SK-N-SH treated with all-trans-retinoic acid at 6 μM for 48 hours (cell line): ENCODE measurements at regions not wholly inside any gene's neighbourhood (a gene's known extent, or its start where the extent isn't known, plus 50 kb on each side); places are given as distances from the start of the nearest gene placed in this dataset.

Source experiments
- ATAC-seq: fragments of 200-7000 bp; cut with Tn5 transposase; 3 replicates; pipeline ENCODE4 v1.9.1; 2020; ENCODE audit warnings: mild to moderate bottlenecking, moderate library complexity
- ARNTL ChIP-seq: fragments of 450-650 bp; formaldehyde crosslinking; IDR thresholded peaks from 2 replicates; pipeline ENCODE4 v1.5.0; 2020; ENCODE audit warnings: low read depth, mild to moderate bottlenecking, moderate library complexity, borderline replicate concordance
- BACH2 ChIP-seq: fragments of 250-450 bp; sonication (Bioruptor Pico); IDR thresholded peaks from 2 replicates; pipeline ENCODE4 v1.9.0; 2021; ENCODE audit warnings: mild to moderate bottlenecking, borderline replicate concordance
- CSDC2 ChIP-seq: fragments of 250-450 bp; sonication (Bioruptor Pico); IDR thresholded peaks from 2 replicates; pipeline ENCODE4 v1.5.0; 2020; ENCODE audit warnings: mild to moderate bottlenecking, moderate library complexity
- ESRRG ChIP-seq: fragments of 250-450 bp; sonication (Bioruptor Pico); IDR thresholded peaks from 2 replicates; pipeline ENCODE4 v1.6.1; 2021; ENCODE audit warnings: mild to moderate bottlenecking
- GLIS3 ChIP-seq: fragments of 250-450 bp; sonication (Bioruptor Pico); IDR thresholded peaks from 2 replicates; pipeline ENCODE4 v1.5.0; 2020; ENCODE audit warnings: mild to moderate bottlenecking, moderate library complexity
- ISL1 ChIP-seq: fragments of 250-450 bp; sonication (Bioruptor Pico); IDR thresholded peaks from 2 replicates; pipeline ENCODE4 v2.1.2; 2022; ENCODE audit warnings: mild to moderate bottlenecking, moderate library complexity
- OSR1 ChIP-seq: fragments of 250-450 bp; sonication (Bioruptor Pico); IDR thresholded peaks from 2 replicates; pipeline ENCODE4 v1.8.0; 2022; ENCODE audit warnings: moderate library complexity, mild to moderate bottlenecking, inconsistent platforms
- PPARA ChIP-seq: fragments of 250-450 bp; sonication (Bioruptor Pico); IDR thresholded peaks from 2 replicates; pipeline ENCODE4 v1.5.0; 2020; ENCODE audit warnings: mild to moderate bottlenecking, borderline replicate concordance
- RARB ChIP-seq: fragments of 250-450 bp; sonication (Bioruptor Pico); IDR thresholded peaks from 2 replicates; pipeline ENCODE4 v1.8.0; 2021; ENCODE audit warnings: mild to moderate bottlenecking, moderate library complexity
- SNAI2 ChIP-seq: fragments of 250-450 bp; sonication (Bioruptor Pico); IDR thresholded peaks from 2 replicates; pipeline ENCODE4 v1.5.0; 2020; ENCODE audit warnings: mild to moderate bottlenecking, moderate library complexity
- TOX ChIP-seq: fragments of 250-450 bp; sonication (Bioruptor Pico); IDR thresholded peaks from 2 replicates; pipeline ENCODE4 v1.8.0; 2021; ENCODE audit warnings: mild to moderate bottlenecking, moderate library complexity, borderline replicate concordance
- ZC3H10 ChIP-seq: fragments of 250-450 bp; sonication (Bioruptor Pico); IDR thresholded peaks from 2 replicates; pipeline ENCODE4 v1.5.1; 2021; ENCODE audit warnings: mild to moderate bottlenecking, moderate library complexity
- ZFP3 ChIP-seq: fragments of 250-450 bp; sonication (Bioruptor Pico); IDR thresholded peaks from 2 replicates; pipeline ENCODE4 v1.5.0; 2020; ENCODE audit warnings: mild to moderate bottlenecking, moderate library complexity
- ZNF565 ChIP-seq: fragments of 450-650 bp; formaldehyde crosslinking; conservative IDR thresholded peaks from 2 replicates; pipeline ENCODE4 v1.5.0; 2020; ENCODE audit warnings: low read depth, mild to moderate bottlenecking, moderate library complexity
- ZNF70 ChIP-seq: fragments of 450-650 bp; formaldehyde crosslinking; IDR thresholded peaks from 2 replicates; pipeline ENCODE4 v1.5.0; 2020; ENCODE audit warnings: mild to moderate bottlenecking, moderate library complexity
- ZNF8 ChIP-seq: fragments of 450-650 bp; formaldehyde crosslinking; IDR thresholded peaks from 2 replicates; pipeline ENCODE4 v1.5.0; 2020; ENCODE audit warnings: mild to moderate bottlenecking, moderate library complexity
- TF ChIP-seq, protein P1 (sequence below): fragments of 250-450 bp; sonication (Bioruptor Pico); IDR thresholded peaks from 2 replicates; pipeline ENCODE4 v1.5.1; 2020; ENCODE audit warnings: low read depth, mild to moderate bottlenecking, moderate library complexity
- TF ChIP-seq, protein P2 (sequence below): fragments of 250-450 bp; sonication (Bioruptor Pico); IDR thresholded peaks from 2 replicates; pipeline ENCODE4 v1.5.1; 2021; ENCODE audit warnings: mild to moderate bottlenecking, moderate library complexity
- TF ChIP-seq, protein P3 (sequence below): fragments of 250-450 bp; sonication (Bioruptor Pico); IDR thresholded peaks from 2 replicates; pipeline ENCODE4 v1.8.0; 2020; ENCODE audit warnings: mild to moderate bottlenecking, moderate library complexity, borderline replicate concordance
- TF ChIP-seq, protein P4 (sequence below): fragments of 250-450 bp; sonication (Bioruptor Pico); IDR thresholded peaks from 2 replicates; pipeline ENCODE4 v1.8.0; 2021; ENCODE audit warnings: low read depth, mild to moderate bottlenecking, moderate library complexity, borderline replicate concordance
- TF ChIP-seq, protein P5 (sequence below): fragments of 250-450 bp; sonication (Bioruptor Pico); IDR thresholded peaks from 2 replicates; pipeline ENCODE4 v1.5.0; 2020; ENCODE audit warnings: mild to moderate bottlenecking, moderate library complexity

DNA sequence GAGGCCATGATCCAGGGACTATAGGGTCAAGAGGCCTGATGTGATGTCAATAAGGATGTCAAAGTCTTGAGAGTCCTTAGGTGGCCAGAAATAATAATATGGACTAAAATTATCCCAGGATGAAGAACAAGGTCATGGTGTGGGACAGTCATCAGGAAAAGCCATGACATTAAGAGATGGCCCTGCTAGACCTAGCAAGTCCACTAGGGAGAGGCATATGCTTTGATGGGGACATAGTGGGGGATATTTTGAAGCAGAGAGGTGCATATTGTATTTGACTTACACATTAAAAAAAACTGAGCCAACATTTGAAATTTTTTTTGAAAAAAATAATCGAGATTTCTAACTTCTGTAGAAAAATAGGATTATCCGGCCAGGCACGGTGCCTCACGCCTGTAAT is 53.3 kb upstream of the CXCR4 start:
- TF ChIP-seq ZNF8 (CRISPR knock-in tag): no peak
- TF ChIP-seq ZNF70 (CRISPR knock-in tag): no peak
- TF ChIP-seq, protein P1, sequence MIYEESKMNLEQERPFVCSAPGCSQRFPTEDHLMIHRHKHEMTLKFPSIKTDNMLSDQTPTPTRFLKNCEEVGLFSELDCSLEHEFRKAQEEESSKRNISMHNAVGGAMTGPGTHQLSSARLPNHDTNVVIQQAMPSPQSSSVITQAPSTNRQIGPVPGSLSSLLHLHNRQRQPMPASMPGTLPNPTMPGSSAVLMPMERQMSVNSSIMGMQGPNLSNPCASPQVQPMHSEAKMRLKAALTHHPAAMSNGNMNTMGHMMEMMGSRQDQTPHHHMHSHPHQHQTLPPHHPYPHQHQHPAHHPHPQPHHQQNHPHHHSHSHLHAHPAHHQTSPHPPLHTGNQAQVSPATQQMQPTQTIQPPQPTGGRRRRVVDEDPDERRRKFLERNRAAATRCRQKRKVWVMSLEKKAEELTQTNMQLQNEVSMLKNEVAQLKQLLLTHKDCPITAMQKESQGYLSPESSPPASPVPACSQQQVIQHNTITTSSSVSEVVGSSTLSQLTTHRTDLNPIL: no peak
- TF ChIP-seq GLIS3 (CRISPR knock-in tag): no peak
- no peak for TF ChIP-seq ESRRG (CRISPR knock-in tag)
- TF ChIP-seq SNAI2 (CRISPR knock-in tag): no peak
- no peak for TF ChIP-seq BACH2 (CRISPR knock-in tag)
- no peak for TF ChIP-seq CSDC2 (CRISPR knock-in tag)
- no peak for TF ChIP-seq ISL1 (CRISPR knock-in tag)
- TF ChIP-seq, all 23 proteins: peak for 0
- no peak for ATAC-seq

DNA sequence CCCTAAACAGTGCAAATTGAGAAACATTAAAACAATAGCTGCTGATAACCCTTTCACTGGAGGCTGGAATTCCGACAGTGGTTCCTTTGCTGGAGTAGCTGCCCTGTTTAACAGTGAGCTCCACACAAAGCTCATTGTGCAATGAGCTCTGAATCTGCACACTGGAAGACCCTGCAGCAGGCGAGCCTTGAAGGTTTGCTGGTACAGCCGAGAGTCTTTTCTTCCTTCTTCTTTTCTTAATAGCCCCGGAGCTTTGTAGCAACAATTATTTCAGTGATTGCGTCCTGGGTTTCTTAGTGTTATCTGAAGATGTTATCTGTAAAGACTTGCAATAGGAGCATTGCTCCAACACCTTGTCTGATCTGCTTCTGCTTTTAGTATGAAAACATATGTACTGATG is 50.8 kb upstream of the CXCR4 start:
- no peak for ATAC-seq
- TF ChIP-seq, protein P2, sequence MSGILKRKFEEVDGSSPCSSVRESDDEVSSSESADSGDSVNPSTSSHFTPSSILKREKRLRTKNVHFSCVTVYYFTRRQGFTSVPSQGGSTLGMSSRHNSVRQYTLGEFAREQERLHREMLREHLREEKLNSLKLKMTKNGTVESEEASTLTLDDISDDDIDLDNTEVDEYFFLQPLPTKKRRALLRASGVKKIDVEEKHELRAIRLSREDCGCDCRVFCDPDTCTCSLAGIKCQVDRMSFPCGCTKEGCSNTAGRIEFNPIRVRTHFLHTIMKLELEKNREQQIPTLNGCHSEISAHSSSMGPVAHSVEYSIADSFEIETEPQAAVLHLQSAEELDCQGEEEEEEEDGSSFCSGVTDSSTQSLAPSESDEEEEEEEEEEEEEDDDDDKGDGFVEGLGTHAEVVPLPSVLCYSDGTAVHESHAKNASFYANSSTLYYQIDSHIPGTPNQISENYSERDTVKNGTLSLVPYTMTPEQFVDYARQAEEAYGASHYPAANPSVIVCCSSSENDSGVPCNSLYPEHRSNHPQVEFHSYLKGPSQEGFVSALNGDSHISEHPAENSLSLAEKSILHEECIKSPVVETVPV (CRISPR knock-in tag): no peak
- TF ChIP-seq ZNF8 (CRISPR knock-in tag) (no peak), PPARA (CRISPR knock-in tag) (no peak), ZNF565 (CRISPR knock-in tag) (no peak), ARNTL (no peak), RARB (no peak), GLIS3 (CRISPR knock-in tag) (no peak), ZC3H10 (CRISPR knock-in tag) (no peak)
- TF ChIP-seq, protein P3, sequence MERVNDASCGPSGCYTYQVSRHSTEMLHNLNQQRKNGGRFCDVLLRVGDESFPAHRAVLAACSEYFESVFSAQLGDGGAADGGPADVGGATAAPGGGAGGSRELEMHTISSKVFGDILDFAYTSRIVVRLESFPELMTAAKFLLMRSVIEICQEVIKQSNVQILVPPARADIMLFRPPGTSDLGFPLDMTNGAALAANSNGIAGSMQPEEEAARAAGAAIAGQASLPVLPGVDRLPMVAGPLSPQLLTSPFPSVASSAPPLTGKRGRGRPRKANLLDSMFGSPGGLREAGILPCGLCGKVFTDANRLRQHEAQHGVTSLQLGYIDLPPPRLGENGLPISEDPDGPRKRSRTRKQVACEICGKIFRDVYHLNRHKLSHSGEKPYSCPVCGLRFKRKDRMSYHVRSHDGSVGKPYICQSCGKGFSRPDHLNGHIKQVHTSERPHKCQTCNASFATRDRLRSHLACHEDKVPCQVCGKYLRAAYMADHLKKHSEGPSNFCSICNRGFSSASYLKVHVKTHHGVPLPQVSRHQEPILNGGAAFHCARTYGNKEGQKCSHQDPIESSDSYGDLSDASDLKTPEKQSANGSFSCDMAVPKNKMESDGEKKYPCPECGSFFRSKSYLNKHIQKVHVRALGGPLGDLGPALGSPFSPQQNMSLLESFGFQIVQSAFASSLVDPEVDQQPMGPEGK (CRISPR knock-in tag): no peak
- TF ChIP-seq, protein P1: no peak
- TF ChIP-seq, protein P4, sequence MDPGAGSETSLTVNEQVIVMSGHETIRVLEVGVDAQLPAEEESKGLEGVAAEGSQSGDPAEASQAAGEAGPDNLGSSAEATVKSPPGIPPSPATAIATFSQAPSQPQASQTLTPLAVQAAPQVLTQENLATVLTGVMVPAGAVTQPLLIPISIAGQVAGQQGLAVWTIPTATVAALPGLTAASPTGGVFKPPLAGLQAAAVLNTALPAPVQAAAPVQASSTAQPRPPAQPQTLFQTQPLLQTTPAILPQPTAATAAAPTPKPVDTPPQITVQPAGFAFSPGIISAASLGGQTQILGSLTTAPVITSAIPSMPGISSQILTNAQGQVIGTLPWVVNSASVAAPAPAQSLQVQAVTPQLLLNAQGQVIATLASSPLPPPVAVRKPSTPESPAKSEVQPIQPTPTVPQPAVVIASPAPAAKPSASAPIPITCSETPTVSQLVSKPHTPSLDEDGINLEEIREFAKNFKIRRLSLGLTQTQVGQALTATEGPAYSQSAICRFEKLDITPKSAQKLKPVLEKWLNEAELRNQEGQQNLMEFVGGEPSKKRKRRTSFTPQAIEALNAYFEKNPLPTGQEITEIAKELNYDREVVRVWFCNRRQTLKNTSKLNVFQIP (CRISPR knock-in tag): no peak
- TF ChIP-seq, all 23 proteins: peak for 0

DNA sequence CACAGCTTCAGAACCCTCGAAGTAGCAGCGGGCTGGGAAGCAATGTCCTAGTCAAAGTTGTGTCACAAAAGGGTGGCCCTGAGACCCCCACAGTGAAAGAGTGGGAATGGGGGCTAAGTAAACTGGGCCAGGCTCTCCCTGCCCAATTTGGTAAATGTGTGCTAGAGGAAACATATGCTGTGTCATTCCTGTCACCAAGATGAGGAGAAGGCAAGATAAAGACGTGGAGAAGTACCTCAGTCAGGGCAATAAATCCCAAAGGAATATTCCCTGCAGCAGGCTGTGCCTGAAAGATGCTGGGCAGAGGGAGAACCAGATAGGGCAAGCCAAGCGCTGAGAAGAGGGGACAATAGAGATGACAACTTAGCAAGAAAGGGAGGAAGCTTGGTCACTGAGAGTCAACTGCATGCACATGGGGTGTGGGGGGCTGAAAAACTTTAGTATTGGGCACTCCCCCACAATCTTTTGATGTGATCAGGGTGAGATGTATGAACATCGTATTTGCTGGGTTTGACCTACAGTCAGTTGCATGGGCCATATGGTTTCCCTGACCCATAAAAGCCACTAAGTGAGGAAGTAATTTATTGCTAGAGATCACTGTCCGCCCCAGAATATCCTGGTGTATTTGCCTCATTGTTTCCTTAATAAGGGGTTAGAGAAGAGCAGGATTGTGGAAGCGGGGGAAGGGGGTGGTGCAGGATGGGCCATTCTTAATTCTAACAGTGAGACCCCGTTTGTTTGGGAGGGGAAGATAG is 49.9 kb upstream of the CXCR4 start:
- ATAC-seq: no peak
- no peak for TF ChIP-seq ZFP3
- TF ChIP-seq, protein P4 (CRISPR knock-in tag): no peak
- TF ChIP-seq, protein P3 (CRISPR knock-in tag): no peak
- TF ChIP-seq ZNF70 (CRISPR knock-in tag): no peak
- no peak for TF ChIP-seq OSR1 (CRISPR knock-in tag)
- TF ChIP-seq, protein P1: no peak
- no peak for TF ChIP-seq TOX (CRISPR knock-in tag)
- TF ChIP-seq, protein P5, sequence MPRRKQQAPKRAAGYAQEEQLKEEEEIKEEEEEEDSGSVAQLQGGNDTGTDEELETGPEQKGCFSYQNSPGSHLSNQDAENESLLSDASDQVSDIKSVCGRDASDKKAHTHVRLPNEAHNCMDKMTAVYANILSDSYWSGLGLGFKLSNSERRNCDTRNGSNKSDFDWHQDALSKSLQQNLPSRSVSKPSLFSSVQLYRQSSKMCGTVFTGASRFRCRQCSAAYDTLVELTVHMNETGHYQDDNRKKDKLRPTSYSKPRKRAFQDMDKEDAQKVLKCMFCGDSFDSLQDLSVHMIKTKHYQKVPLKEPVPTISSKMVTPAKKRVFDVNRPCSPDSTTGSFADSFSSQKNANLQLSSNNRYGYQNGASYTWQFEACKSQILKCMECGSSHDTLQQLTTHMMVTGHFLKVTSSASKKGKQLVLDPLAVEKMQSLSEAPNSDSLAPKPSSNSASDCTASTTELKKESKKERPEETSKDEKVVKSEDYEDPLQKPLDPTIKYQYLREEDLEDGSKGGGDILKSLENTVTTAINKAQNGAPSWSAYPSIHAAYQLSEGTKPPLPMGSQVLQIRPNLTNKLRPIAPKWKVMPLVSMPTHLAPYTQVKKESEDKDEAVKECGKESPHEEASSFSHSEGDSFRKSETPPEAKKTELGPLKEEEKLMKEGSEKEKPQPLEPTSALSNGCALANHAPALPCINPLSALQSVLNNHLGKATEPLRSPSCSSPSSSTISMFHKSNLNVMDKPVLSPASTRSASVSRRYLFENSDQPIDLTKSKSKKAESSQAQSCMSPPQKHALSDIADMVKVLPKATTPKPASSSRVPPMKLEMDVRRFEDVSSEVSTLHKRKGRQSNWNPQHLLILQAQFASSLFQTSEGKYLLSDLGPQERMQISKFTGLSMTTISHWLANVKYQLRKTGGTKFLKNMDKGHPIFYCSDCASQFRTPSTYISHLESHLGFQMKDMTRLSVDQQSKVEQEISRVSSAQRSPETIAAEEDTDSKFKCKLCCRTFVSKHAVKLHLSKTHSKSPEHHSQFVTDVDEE: no peak
- no peak for TF ChIP-seq ISL1 (CRISPR knock-in tag)
- no peak for TF ChIP-seq RARB
- TF ChIP-seq ZNF565 (CRISPR knock-in tag): no peak
- TF ChIP-seq ZC3H10 (CRISPR knock-in tag): no peak
